ENCODE measurements at regions not wholly inside any gene's neighbourhood (a gene's known extent, or its start where the extent isn't known, plus 50 kb on each side); places are given as distances from the start of the nearest gene placed in this dataset.

GRCh38 chr15:96657096-96657495 lies 326.6 kb downstream of the NR2F2 start:
- TF ChIP-seq FOXA1 (IDR thresholded peaks at IDR 0.05) (no peak), BHLHE40 (IDR thresholded peaks at IDR 0.05; ENCODE audit: borderline replicate concordance) (no peak), FOXK2 (IDR thresholded peaks at IDR 0.05) (no peak), ELF4 (IDR thresholded peaks at IDR 0.05) (no peak), SP1 (IDR thresholded peaks at IDR 0.05) (no peak), SUZ12 (IDR thresholded peaks at IDR 0.05) (no peak), L3MBTL2 (conservative IDR thresholded peaks at IDR 0.05) (no peak), ARNT (IDR thresholded peaks at IDR 0.05) (no peak), FOXM1 (IDR thresholded peaks at IDR 0.05; ENCODE audit: borderline replicate concordance) (no peak), ZNF384 (IDR thresholded peaks at IDR 0.05) (no peak)

Measured in HEK293T (cell line).